Activated naive CD4-positive, alpha-beta T cell treated with anti-CD3 and anti-CD28 coated beads, Interleukin-2, amount 50 U/mL, for 16 hours (primary cell): ENCODE measurements at regions not wholly inside any gene's neighbourhood (a gene's known extent, or its start where the extent isn't known, plus 50 kb on each side); places are given as distances from the start of the nearest gene placed in this dataset.
"Not testable (repeated sequence)": the region's sequence is repeated elsewhere in the genome, so short reads cannot be mapped to it uniquely, and the experiment has no call there.

Experiments
- DNase-seq: peaks from one replicate; pipeline ENCODE4 v3.0.0-alpha.2; 2020

DNA sequence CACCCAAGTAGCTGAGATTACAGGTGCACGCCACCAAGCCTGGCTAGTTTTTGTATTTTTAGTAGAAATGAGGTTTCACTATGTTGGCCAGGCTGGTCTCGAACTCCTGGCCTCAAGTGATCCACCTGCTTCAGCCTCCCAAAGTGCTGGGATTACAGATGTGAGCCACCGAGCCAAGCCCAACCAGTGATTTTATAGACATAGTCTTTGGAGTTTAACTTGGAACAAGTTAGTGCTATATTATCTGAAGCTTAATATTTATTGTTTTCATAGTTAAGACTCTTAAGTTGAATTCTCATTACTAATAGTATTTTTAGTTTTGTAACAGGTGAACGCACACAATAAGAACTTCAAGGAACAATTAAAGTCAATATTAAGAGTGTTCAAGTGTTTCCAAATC, 122.1 kb downstream of the SPAG6 start:
- DNase-seq, result not testable (repeated sequence)

DNA sequence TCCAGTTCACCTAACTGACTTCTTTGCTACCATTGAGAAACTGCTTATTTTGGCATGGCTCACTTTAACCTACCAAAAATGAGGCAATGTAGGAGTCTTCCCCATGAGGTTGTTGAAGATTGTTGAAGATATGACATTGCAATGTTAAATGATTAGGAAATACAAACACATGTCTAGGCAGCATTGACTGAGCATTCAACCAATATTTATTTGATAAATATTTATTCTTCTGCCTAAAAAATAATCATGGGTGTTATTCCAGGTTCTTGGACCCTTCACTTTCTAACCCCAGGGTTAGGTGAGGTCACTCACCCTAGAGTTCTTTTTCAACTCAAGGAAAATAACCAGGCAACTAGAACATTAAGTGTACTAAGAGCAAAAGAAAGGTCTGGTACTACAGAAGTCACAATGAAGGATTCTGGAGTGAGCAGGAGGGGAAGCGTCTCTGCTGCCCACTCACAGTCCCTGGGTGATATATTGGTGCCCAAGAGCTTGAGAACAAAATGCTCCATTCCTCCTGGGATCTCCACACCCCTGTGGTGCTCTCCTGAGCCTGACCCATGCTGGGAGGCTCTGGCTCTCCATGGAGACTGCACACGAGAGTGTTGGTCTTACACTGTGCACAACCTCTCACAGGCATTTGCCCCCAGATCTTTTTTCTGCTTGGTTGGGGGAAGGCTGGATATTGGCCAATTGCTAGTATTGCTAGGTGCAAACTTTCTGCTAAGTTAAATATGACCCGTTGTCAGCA, 123.4 kb downstream of the SPAG6 start:
- no peak for DNase-seq

DNA sequence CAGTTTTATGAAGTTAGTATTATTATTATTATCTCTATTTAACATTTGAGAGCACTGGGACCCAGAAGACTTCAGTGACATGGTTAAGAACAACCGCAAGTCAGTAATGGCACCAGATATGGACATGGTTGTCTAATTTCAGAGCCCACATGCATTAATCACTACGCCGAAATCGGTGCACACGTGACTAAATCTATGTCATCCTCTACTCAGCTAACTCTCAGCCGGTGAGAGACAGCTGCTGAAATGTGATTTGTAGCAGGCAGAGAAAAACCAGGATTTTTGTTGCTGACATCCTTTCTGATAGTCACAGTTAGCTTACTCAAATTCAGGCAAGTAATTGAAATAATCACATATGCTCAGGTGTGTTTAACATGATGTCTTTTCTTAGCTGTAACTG, 127.7 kb downstream of the SPAG6 start:
- DNase-seq, result no peak

DNA sequence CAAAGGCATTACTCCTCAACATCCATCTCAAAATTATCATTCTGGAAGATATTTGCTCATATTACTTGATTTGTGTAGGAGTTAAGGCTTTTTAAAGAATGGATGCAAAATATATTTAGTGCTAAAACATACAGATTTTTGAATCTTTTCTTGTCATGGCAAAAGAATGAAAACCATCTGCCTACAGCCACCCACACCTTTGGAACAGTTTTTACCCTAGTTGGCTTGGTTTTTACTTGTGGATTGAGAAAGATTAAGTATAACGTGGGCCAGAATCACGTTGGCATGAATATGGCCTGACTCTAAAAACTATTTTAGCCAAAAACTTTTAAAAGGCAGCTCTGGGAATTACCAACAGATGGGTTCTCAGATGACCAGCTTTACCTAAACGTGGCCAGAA, 128.2 kb downstream of the SPAG6 start:
- DNase-seq, result no peak

DNA sequence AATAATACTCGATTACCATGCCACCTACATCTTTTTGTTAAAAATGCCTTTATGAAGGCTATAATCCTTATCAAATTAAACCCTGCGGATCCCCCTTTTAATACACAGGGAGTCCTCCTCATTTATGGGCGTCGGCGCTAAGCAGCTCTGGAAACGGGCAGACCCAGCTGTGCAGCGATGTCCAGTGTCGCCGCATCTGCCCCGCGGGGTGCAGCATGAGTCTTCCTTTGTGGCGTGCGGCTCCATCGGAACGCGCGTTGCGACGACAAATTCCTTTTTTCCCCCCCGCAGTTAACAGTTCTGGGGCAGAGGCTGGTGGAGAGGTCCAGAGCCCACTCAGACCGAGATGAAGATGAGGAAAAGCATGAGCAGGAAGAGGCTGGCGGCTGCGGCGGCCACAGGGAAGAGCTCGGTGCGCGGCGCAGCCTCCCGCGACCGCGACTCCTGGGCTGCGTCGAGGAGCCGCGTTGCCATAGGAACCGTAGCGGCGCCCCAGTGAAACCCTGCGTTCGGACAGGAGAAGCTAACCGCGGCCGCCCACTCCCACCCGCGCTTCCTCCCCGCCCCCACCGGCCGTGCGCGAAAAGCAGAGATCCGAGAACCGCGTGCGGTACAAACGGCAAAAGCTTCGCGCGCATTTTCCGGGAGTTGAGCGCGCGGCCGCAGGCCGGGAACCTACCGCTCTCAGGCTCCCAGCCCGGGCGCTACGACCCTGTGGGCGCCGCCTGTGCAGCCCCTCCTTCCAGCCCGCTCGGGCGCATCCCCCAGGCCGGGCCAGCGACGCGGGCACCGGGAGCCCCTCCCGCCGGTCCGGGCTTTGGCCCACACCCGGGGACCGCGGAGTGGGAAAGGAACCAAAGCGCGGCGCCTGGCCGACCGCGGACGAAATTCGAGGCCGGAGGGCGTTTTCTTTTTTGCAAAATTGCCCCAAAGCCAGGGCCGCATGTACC, 130.6 kb downstream of the SPAG6 start:
- peak; percentile 30 for DNase-seq

DNA sequence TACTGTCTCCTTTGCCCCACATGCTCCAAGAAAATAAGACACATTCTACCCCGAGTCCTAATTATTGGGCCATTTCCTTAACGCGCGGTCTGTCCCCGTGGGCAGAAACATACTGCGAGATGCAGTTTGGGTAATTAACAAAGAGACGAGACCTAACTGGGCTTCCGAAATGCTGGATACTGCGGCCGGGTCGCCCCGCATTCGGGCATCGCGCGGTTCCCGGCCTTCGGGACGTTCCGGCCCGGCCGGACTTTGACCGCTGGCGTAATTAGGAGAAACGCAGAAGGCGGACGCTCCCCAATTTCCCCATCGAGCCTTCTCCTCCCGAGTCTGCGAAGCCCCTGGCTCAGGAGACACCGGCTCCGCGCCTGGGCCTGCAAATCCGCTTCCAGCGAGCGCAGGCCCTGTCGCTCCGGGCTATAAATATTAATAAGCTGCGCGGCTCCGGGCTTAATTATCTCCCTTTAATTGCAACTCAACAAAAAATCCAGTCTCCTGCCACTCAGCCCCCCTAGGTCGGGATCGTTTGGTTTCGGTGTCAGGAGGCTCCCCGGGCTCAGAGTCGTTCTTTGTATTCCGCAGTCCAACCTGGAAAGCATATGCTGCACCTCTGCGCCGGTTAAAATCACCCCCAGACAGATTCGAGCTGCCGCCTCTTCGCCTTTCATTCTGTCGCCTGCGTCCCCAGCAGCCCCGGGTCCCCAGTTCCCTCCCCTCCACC, 131.5 kb downstream of the SPAG6 start:
- DNase-seq, result no peak

DNA sequence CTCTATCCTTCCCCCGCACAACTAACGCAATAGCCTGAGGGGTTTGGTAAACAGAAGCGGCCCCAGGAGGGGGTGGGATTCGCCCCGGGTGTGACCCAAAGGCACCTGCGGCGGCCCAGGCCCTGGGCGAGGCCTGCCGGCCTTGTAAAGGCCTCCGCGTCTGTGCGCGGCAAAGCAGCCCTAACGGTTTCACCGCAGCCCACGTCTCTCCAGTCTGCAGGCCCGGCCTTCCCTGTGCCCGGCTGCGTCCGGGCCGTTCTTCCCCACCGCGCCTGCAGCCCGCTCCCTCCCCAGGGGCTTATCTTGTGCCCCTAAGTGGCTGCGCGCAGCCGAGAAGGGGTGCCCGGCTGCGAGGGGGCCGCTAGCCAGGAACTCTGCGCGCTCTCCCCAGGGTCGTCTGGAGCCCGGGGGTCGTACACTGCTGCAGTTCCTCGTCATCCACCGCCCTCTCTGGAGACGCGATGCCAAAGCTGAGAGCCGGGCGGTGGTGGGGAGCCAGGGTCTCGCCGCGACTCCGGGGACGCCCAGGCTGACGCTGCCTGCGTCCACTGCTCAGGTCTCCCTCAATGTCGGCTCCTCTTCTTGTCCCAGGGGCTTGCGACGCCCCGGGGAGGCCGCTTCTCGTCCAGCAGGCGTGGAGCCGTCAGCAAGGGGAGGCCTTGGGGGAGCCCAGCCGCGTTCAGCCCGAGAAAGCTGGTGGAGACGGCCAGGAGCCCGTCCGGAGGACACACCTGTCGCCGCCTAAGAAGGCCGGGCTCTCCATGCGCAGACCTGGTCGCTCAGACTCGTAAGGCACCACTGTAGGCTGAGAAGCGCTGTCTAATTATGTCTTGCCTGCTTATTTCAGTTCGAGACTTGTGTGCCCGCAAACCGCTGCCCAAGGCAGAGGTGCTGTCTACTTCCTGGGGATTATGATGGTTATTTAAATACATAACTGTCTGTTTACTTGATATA, 132.3 kb downstream of the SPAG6 start:
- no peak for DNase-seq

DNA sequence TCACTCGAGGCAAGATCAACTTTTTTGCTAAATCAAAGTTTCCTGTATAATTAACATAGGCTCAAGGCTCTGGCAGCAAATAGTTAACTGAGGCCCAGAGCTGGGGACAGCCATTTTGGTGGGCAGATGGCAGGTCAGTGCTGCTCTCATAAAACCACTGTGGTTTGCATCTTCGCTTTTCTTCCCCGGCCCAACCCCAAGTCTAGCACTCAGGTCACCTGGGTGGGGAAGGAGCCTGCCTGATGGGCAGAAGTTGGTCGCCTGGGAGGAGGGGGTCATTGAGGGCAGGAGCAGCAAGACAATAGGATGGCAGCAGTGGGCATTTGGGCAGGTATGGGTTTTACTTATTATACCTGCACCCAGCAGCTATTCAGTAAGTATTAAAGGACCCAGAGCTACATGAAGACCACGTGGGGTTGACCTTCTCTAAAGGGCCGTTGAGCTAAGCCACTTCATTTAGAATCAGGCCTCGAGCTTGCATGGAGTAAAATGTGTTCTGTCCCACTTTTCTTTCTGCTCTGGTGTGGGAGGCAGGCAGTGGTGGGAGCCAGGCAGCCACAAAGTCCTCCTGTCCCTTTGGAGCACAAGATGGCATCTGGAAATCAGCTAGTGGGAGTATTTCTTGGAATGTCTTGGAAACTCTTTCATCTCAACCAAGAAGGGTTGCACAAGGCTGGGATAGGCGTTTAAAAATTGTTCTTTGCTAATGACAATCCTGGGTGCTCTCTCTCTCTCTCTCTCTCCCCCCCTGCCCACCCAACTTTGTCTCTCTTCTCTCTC, 133.4 kb downstream of the SPAG6 start:
- DNase-seq, result no peak

DNA sequence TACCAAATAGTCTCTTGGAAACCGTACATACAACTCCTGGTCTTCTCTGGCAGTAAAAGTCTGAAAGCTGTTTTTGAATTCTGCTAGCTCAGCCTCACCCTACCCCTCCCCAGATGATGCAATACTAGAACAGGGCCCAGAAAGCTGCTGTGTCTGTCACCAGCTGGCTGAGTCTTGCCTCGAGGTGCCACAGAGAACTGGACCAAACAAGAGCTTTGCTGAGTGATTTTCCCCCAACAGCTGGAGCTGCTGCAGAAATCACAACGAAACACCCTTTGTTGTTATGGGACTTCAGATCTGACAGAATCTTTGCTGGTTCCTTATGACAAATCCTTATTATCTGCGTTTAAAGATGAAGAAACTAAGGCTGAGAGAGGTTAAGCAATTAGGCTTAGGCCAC, 134.1 kb downstream of the SPAG6 start:
- no peak for DNase-seq

DNA sequence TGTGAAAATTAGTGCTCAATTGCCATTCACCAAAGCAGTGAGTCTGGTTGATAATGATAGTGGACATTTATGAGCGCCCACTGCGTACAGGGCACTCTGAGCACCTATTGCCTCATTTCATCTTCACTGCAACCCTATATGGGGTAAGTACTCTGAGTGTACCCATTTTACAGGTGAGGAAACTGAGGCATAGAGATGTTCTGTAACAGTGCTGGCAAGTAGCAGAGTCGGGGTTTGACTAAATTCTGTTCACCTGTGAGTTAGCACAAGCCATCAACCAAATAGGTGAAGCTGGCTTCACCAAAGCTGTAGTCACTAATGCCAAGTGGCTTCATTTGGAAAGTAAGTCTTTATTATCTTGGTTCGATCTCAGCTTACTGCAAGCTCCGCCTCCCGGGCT, 135.8 kb downstream of the SPAG6 start:
- DNase-seq, result no peak

DNA sequence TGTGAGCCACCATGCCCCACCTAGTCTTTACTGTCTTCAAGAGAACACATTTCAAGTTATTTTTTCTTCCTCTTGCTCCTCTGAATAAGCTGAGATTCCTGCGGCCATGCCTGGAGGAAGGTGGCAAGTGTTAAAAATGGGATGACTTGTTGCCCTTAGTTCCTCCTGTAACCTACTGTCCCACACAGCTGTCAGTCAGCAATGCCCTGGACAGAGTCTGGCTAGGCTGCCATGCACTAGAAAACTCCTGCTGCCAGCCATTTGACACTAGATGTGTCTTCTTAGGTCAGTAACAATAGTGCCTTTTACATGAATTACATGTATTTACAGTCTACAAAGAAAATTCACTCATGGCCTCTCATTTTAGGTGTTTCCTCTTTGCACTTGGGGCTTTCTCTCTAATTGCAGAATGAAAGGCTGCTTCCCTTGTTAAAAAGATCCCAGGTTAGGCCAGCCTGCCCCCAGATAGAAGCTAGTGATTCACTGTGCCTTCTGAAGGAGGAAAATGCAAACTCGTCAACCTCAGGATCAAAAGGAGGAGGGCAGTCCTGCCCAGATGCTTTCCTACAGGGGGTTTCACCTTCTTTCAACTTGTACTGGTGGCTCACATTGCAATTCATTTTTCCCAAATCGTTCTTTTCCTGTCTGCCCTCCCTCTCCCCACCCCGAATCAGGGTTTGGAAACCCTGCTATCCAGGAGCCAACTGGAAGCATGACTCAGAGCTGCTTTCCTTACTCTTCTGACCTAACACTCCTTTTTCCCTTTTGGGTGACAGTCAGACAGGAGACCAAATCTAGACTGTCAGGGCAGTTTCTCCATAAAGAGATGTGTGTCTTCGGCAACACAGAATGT, 136.6 kb downstream of the SPAG6 start:
- DNase-seq, result no peak

DNA sequence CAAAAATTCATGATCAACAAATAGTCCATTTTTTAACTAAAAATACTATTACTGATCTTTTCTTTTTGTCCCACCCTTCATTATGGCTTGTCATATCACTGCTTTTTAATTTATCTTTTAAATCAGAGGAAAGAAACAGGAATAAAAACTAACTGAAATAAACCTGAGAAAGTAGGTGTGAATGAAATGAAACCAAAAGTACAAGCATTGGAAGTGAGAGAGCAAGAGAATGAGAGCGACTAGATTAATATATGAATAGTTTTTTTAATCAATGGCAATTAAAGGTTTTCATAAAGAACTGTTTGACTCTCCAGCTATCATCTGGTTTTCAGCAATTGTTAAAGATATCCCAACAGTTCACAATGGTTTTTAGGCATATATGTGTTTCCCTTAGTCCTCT, 137.8 kb downstream of the SPAG6 start:
- DNase-seq, result no peak
